Nephron (organoid): ENCODE measurements at regions not wholly inside any gene's neighbourhood (a gene's known extent, or its start where the extent isn't known, plus 50 kb on each side); places are given as distances from the start of the nearest gene placed in this dataset.

Experiments
- H3K27ac Mint-ChIP-seq, 3 experiments: 2 replicates each; pipeline ENCODE4 v1.8.0; 2020; ENCODE audit warnings: mixed read lengths in 3 of 3, mild to moderate bottlenecking in 2 of 3, moderate library complexity in 1 of 3
- H3K27me3 Mint-ChIP-seq: 2 replicates; pipeline ENCODE4 v1.8.0; 2021; ENCODE audit warnings: low read depth, mild to moderate bottlenecking, moderate library complexity, mixed read lengths
- H3K36me3 Mint-ChIP-seq: 2 replicates; pipeline ENCODE4 v1.8.0; 2020; ENCODE audit warnings: low read depth, mixed read lengths
- H3K4me1 Mint-ChIP-seq: 2 replicates; pipeline ENCODE4 v1.8.0; 2020; ENCODE audit warnings: mixed read lengths
- H3K4me3 Mint-ChIP-seq, 3 experiments: 2 replicates each; pipeline ENCODE4 v1.8.0; 2020; ENCODE audit warnings: mild to moderate bottlenecking in 3 of 3, mixed read lengths in 3 of 3, moderate library complexity in 2 of 3
- H3K9me3 Mint-ChIP-seq: 2 replicates; pipeline ENCODE4 v1.8.0; 2020; ENCODE audit warnings: mixed read lengths
- CTCF ChIP-seq, 3 experiments: fragments of 200-600 bp; sonication (generic); IDR thresholded peaks; one replicate each; pipeline ENCODE4 v1.5.0; 2021; ENCODE audit warnings: antibody characterized with exemption in 3 of 3; ENCODE audit not compliant: unreplicated experiment in 3 of 3

DNA sequence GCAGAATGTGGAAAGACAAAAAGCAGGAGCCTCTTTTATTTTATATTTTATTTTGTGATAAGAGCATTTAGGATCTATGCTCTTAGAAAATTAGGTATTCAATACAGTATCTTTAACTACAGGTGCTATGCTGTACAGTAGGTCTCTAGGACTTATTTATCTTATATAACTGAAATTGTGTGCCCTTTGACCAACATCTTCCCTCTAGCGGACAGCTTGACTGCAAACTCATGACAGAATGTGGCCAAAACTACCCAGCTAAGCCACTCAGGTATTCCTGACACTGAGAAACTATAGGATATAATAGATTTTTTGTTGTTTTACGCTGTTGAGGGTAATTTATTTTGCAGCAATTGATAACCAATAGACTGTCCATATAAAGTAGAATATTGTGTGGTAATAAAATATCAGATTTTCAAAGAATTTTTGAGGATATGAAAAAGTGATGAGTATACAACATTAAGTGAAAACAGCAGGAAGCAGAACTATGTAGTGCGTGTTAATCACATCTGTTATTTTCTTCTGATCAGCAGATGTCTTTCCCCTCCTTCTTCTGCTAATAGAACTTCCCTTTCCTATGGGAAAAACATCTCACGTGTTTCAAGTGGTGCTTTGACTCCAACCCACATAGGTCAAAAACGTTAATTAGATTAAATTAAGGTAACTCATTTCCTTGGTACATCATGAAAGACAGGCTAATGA lies 69.9 kb upstream of the SELENOP start:
- H3K9me3 Mint-ChIP-seq, result no peaks in the 10 kb centered on the region
- TF ChIP-seq CTCF (IDR thresholded peaks at IDR 0.05; ENCODE audit: unreplicated experiment in 3 of 3), result no peak
- H3K36me3 Mint-ChIP-seq, result no peaks in the 10 kb centered on the region
- H3K27me3 Mint-ChIP-seq, result no peaks in the 10 kb centered on the region
- no peak overlapping the region for H3K4me3 Mint-ChIP-seq
- H3K27ac Mint-ChIP-seq, result no peak overlapping the region
- H3K4me1 Mint-ChIP-seq, result peaks cover 23% of the 10 kb centered on the region

- Mint-ChIP-seq H3K4me1 (peaks cover 27% of the 10 kb centered on the region), H3K4me3 (no peak overlapping the region), H3K36me3 (no peaks in the 10 kb centered on the region), H3K27me3 (no peaks in the 10 kb centered on the region), H3K9me3 (no peaks in the 10 kb centered on the region), H3K27ac (no peak overlapping the region)
- TF ChIP-seq CTCF (IDR thresholded peaks at IDR 0.05; ENCODE audit: unreplicated experiment in 3 of 3), result no peak
Measured at GRCh38 chr5:42880496-42881150, 68.9 kb upstream of the SELENOP start.

GRCh38 chr5:42879291-42879690 lies 67.6 kb upstream of the SELENOP start:
- Mint-ChIP-seq H3K4me3 (no peak overlapping the region), H3K27me3 (no peaks in the 10 kb centered on the region), H3K4me1 (peaks cover 27% of the 10 kb centered on the region), H3K36me3 (no peaks in the 10 kb centered on the region), H3K27ac (peak overlapping the region in 2 of 3 experiments; percentile 25 to 66), H3K9me3 (no peaks in the 10 kb centered on the region)
- TF ChIP-seq CTCF (IDR thresholded peaks at IDR 0.05; ENCODE audit: unreplicated experiment in 3 of 3), result no peak

- H3K27me3 Mint-ChIP-seq, result no peaks in the 10 kb centered on the region
- no peak for TF ChIP-seq CTCF (IDR thresholded peaks at IDR 0.05; ENCODE audit: unreplicated experiment in 3 of 3)
- H3K36me3 Mint-ChIP-seq, result no peaks in the 10 kb centered on the region
- peak overlapping the region in 1 of 3 experiments; percentile 66 for H3K27ac Mint-ChIP-seq
- H3K9me3 Mint-ChIP-seq, result no peaks in the 10 kb centered on the region
- H3K4me1 Mint-ChIP-seq, result peaks cover 27% of the 10 kb centered on the region
- H3K4me3 Mint-ChIP-seq, result no peak overlapping the region
Measured at GRCh38 chr5:42878550-42878949, 66.9 kb upstream of the SELENOP start.

DNA sequence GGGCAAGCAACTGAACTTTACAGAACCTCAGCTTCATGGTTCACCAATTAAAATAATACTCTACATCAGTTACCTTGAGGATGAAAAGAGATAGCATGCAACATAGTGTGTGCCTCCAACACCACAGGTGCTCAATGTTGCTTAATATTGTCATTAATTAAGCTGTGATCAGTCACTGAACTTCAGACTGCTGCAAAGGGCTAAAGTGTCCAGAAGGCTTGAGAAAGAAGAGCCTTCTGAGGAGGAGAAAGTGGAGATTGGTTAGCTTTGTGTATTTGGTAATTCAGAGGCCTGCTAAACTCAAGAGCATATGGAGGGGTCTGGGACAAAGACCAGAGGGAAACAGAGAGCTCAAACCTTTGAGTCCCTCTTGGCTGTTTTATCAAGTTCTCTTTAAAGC lies 66.3 kb upstream of the SELENOP start:
- peaks cover 27% of the 10 kb centered on the region for H3K4me1 Mint-ChIP-seq
- no peaks in the 10 kb centered on the region for H3K27me3 Mint-ChIP-seq
- no peak overlapping the region for H3K4me3 Mint-ChIP-seq
- no peaks in the 10 kb centered on the region for H3K9me3 Mint-ChIP-seq
- no peak for TF ChIP-seq CTCF (IDR thresholded peaks at IDR 0.05; ENCODE audit: unreplicated experiment in 3 of 3)
- H3K36me3 Mint-ChIP-seq, result no peaks in the 10 kb centered on the region
- H3K27ac Mint-ChIP-seq, result peak overlapping the region in 2 of 3 experiments; percentile 10 to 66

- H3K9me3 Mint-ChIP-seq, result no peaks in the 10 kb centered on the region
- H3K4me3 Mint-ChIP-seq, result no peak overlapping the region
- no peak overlapping the region for H3K27ac Mint-ChIP-seq
- H3K27me3 Mint-ChIP-seq, result no peaks in the 10 kb centered on the region
- H3K36me3 Mint-ChIP-seq, result no peaks in the 10 kb centered on the region
- no peak for TF ChIP-seq CTCF (IDR thresholded peaks at IDR 0.05; ENCODE audit: unreplicated experiment in 3 of 3)
- H3K4me1 Mint-ChIP-seq, result peaks cover 27% of the 10 kb centered on the region
Measured at GRCh38 chr5:42877431-42877830, 65.7 kb upstream of the SELENOP start.
